NCI-H82 treated with DMSO at 0.1 percent for 48 hours (cell line): ENCODE measurements at regions not wholly inside any gene's neighbourhood (a gene's known extent, or its start where the extent isn't known, plus 50 kb on each side); places are given as distances from the start of the nearest gene placed in this dataset.

Experiments used
- DNase-seq: peaks from one replicate; lab custom pipeline; 2025; ENCODE audit not compliant: unreplicated experiment; lab: John Stamatoyannopoulos, UW

DNA sequence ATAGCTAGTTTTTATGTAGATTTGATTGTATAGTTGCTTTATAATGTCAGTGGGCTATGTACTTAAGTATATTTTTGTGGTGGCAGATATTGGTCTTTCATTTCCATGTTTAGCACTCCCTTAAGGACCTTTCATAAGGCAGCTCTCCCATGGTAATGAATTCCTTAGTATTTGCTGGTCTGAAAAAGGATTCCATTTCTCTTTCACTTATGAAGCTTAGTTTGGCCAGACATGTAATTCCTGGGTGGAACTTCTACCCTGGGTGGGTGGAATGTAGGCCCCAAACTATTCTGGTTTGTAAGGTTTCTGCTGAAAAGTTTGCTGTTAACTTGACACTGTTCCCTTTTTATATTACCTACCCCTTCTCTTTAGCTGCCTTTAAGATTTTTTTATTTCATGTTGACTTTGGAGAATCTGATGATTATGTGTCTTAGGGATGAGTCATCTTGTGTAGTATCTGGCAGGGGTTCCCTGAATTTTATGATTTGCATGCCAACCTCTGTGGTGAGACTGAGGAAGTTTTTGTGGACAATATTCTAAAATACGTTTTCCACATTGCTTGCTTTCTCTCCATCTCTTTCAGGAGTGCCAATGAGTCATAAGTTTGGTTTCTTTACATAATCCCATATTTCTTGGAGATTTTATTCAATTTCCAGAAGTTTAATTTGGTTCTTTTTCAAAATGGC lies 65.4 kb upstream of the VRK2 start:
- no peak for DNase-seq

DNA sequence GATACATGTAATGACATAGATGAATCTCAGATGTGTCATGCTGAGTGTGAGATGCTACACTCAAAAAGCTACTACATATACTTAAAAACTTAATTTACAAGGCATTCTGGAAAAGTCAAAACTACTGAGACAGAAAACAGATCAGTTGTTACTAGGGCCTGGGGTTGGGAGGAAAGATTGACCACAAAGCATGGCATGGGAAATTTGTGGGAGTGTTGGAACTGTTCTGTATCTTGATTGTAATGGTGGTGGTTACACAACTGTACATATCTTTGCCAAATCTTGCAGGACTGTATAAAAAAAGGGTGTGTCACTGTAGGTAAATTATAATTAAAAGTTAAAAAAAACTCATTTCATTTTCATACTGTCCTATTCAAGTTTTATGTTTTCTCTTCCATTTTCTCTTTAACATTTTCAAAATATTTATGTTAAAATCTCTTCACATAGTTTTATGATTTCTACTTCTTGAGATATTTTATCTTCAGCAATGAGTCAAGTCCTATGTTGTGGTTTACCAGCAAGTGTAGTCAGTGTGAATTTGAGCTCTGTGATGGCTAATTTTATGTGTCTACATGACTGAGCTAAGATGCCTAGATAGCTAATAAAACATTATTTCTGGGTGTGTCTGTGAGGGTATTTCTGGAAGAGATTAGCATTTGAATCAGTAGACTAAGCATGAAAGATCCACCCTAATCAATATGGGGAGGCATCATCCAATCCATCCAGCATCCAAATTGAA lies 58.6 kb upstream of the VRK2 start:
- DNase-seq = no peak

DNA sequence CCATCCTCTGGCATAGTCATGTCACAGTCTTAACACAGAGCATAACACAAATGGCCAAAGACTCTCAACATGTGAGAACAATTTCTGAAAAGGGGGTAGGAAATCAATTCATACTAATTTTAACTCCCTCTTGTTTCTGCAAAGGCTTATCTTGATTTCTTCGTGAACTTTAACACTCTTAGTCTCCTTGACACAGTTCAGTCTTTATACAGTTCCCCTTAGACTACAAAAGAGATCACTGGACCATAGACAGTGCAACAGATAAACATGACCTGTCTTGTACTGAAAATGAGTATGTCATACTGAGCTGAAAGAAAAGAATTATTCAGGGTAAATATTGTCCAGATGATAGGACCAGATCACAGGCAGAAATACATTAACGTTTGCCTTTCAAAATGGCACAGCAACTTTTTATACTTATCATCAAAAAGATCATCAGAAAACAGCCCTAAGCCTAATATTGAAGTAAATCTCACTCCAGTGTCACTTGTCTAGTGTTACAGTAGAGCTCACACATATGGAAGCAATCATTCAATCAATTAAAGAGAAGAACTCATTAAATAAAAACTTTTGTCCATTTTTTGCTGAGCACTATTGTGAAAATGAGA lies 56.4 kb upstream of the VRK2 start:
- no peak for DNase-seq
